ENCODE measurements at regions not wholly inside any gene's neighbourhood (a gene's known extent, or its start where the extent isn't known, plus 50 kb on each side); places are given as distances from the start of the nearest gene placed in this dataset.
"Not testable (repeated sequence)": the region's sequence is repeated elsewhere in the genome, so short reads cannot be mapped to it uniquely, and the experiment has no call there.

DNA sequence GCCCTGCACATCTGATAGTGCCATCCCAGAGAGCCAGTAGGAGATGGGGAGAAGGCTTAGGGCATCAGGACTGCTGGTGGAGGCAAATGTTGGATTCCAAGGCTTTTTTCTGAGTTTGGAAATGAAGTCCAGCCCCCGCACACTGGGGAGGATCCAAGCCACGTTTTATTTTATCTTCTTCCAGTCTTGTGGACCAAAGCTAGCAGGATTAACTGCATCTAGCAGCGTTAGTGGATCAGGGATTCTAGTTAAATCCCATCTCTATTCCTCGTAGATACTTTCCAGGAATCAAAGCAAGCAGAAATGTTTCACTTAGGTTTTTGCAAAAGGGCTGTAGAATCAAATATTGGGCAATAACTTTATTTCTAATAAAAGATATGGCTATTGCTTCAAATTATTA lies 114.7 kb upstream of the OR13F1 start:
- Histone ChIP-seq H3K4me2 (ENCODE audit: insufficient read depth, low read length) (no peak overlapping the region), H3K9me3 (ENCODE audit: low read depth, low read length) (no peaks in the 10 kb centered on the region), H3K4me1 (ENCODE audit: insufficient read depth, low read length) (no peaks in the 10 kb centered on the region), H3K4me3 (ENCODE audit: insufficient read depth, low read length) (no peak overlapping the region), H3K27ac (ENCODE audit: low read depth, low read length) (no peak overlapping the region), H3K27me3 (ENCODE audit: insufficient read depth, low read length) (no peaks in the 10 kb centered on the region), H3K36me3 (ENCODE audit: insufficient read depth, low read length) (no peaks in the 10 kb centered on the region), H2AFZ (ENCODE audit: low read length) (no peak overlapping the region), H4K20me1 (ENCODE audit: insufficient read depth, low read length) (no peaks in the 10 kb centered on the region), H3K79me2 (ENCODE audit: insufficient read depth, low read length) (no peaks in the 10 kb centered on the region)
- TF ChIP-seq, protein P1, sequence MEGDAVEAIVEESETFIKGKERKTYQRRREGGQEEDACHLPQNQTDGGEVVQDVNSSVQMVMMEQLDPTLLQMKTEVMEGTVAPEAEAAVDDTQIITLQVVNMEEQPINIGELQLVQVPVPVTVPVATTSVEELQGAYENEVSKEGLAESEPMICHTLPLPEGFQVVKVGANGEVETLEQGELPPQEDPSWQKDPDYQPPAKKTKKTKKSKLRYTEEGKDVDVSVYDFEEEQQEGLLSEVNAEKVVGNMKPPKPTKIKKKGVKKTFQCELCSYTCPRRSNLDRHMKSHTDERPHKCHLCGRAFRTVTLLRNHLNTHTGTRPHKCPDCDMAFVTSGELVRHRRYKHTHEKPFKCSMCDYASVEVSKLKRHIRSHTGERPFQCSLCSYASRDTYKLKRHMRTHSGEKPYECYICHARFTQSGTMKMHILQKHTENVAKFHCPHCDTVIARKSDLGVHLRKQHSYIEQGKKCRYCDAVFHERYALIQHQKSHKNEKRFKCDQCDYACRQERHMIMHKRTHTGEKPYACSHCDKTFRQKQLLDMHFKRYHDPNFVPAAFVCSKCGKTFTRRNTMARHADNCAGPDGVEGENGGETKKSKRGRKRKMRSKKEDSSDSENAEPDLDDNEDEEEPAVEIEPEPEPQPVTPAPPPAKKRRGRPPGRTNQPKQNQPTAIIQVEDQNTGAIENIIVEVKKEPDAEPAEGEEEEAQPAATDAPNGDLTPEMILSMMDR (IDR thresholded peaks at IDR 0.05; ENCODE audit: extremely low read depth, low read depth, low read length): no peak
- no peak for DNase-seq (ENCODE audit: insufficient read length, low spot score, missing footprints)

DNA sequence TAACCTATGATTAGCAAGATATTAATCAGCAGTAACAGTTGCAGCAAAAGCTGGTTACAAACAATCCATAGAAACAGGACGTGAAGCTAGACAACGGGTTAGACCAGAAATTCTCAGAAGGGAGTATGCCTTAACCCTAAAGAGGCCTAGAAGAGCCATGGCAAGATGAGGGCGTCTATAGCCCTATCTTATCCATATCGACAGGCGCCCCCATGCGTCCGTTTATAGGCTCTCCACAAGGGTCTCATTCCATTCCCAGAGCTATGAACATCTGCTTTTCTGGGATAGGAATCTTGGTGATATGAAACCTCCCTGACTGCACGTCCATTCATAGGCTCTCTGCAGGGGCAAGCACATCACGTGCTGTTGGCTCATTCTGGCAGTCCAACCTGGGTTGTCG lies 109.2 kb upstream of the OR13F1 start:
- H3K79me2 ChIP-seq (ENCODE audit: insufficient read depth, low read length); H3K9me3 ChIP-seq (ENCODE audit: low read depth, low read length); H2AFZ ChIP-seq (ENCODE audit: low read length); H3K36me3 ChIP-seq (ENCODE audit: insufficient read depth, low read length); H3K4me1 ChIP-seq (ENCODE audit: insufficient read depth, low read length); H3K27me3 ChIP-seq (ENCODE audit: insufficient read depth, low read length); H3K27ac ChIP-seq (ENCODE audit: low read depth, low read length); H3K4me2 ChIP-seq (ENCODE audit: insufficient read depth, low read length); DNase-seq (ENCODE audit: insufficient read length, low spot score, missing footprints); H4K20me1 ChIP-seq (ENCODE audit: insufficient read depth, low read length); H3K4me3 ChIP-seq (ENCODE audit: insufficient read depth, low read length): not testable (repeated sequence)

DNA sequence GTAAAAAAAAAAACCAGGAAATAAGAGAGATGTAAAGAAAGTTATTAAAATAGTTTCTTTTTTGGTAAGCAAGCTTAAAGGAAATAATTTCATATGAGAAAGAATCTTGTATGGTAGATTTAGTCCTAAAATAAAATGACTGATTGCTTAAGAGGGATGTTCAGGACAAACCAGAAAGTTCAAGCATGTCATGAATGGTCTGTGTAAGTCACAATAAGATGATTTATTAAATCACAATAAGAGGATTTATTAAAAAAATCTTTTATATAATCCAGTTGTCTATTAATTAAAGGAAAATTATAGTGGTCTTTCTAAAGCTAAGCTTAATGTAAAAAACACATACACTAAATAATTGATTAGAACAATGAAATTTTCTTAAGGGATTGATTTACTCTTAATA lies 91.8 kb upstream of the OR13F1 start:
- Histone ChIP-seq H3K79me2 (ENCODE audit: insufficient read depth, low read length) (no peaks in the 10 kb centered on the region), H3K4me2 (ENCODE audit: insufficient read depth, low read length) (no peak overlapping the region), H2AFZ (ENCODE audit: low read length) (no peak overlapping the region), H3K27ac (ENCODE audit: low read depth, low read length) (no peak overlapping the region), H3K4me1 (ENCODE audit: insufficient read depth, low read length) (no peaks in the 10 kb centered on the region), H3K27me3 (ENCODE audit: insufficient read depth, low read length) (no peaks in the 10 kb centered on the region), H3K4me3 (ENCODE audit: insufficient read depth, low read length) (no peak overlapping the region), H4K20me1 (ENCODE audit: insufficient read depth, low read length) (no peaks in the 10 kb centered on the region), H3K36me3 (ENCODE audit: insufficient read depth, low read length) (no peaks in the 10 kb centered on the region), H3K9me3 (ENCODE audit: low read depth, low read length) (no peaks in the 10 kb centered on the region)
- TF ChIP-seq, protein P1 (IDR thresholded peaks at IDR 0.05; ENCODE audit: extremely low read depth, low read depth, low read length): no peak
- no peak for DNase-seq (ENCODE audit: insufficient read length, low spot score, missing footprints)

- H4K20me1 ChIP-seq (ENCODE audit: insufficient read depth, low read length): no peaks in the 10 kb centered on the region
- no peak for DNase-seq (ENCODE audit: insufficient read length, low spot score, missing footprints)
- no peaks in the 10 kb centered on the region for H3K36me3 ChIP-seq (ENCODE audit: insufficient read depth, low read length)
- no peaks in the 10 kb centered on the region for H3K9me3 ChIP-seq (ENCODE audit: low read depth, low read length)
- no peak overlapping the region for H3K4me3 ChIP-seq (ENCODE audit: insufficient read depth, low read length)
- H3K4me2 ChIP-seq (ENCODE audit: insufficient read depth, low read length): no peak overlapping the region
- H3K27ac ChIP-seq (ENCODE audit: low read depth, low read length): no peak overlapping the region
- H3K4me1 ChIP-seq (ENCODE audit: insufficient read depth, low read length): no peaks in the 10 kb centered on the region
- TF ChIP-seq, protein P1 (IDR thresholded peaks at IDR 0.05; ENCODE audit: extremely low read depth, low read depth, low read length): no peak
- no peaks in the 10 kb centered on the region for H3K27me3 ChIP-seq (ENCODE audit: insufficient read depth, low read length)
- no peak overlapping the region for H2AFZ ChIP-seq (ENCODE audit: low read length)
- no peaks in the 10 kb centered on the region for H3K79me2 ChIP-seq (ENCODE audit: insufficient read depth, low read length)
Observed at GRCh38 chr9:104416470-104416869, 87.6 kb upstream of the OR13F1 start.

- no peak overlapping the region for H2AFZ ChIP-seq (ENCODE audit: low read length)
- no peaks in the 10 kb centered on the region for H3K36me3 ChIP-seq (ENCODE audit: insufficient read depth, low read length)
- H3K79me2 ChIP-seq (ENCODE audit: insufficient read depth, low read length): no peaks in the 10 kb centered on the region
- H4K20me1 ChIP-seq (ENCODE audit: insufficient read depth, low read length): no peaks in the 10 kb centered on the region
- TF ChIP-seq, protein P1 (IDR thresholded peaks at IDR 0.05; ENCODE audit: extremely low read depth, low read depth, low read length): no peak
- H3K9me3 ChIP-seq (ENCODE audit: low read depth, low read length): no peaks in the 10 kb centered on the region
- H3K27me3 ChIP-seq (ENCODE audit: insufficient read depth, low read length): no peaks in the 10 kb centered on the region
- DNase-seq (ENCODE audit: insufficient read length, low spot score, missing footprints): no peak
- H3K27ac ChIP-seq (ENCODE audit: low read depth, low read length): no peak overlapping the region
- H3K4me1 ChIP-seq (ENCODE audit: insufficient read depth, low read length): no peaks in the 10 kb centered on the region
- H3K4me3 ChIP-seq (ENCODE audit: insufficient read depth, low read length): no peak overlapping the region
- H3K4me2 ChIP-seq (ENCODE audit: insufficient read depth, low read length): no peak overlapping the region
Observed at GRCh38 chr9:104417296-104417695, 86.8 kb upstream of the OR13F1 start.
